ENCODE measurements at regions not wholly inside any gene's neighbourhood (a gene's known extent, or its start where the extent isn't known, plus 50 kb on each side); places are given as distances from the start of the nearest gene placed in this dataset.

- DNase-seq, result no peak
Observed at GRCh38 chr3:137205394-137206045, 247.7 kb downstream of the IL20RB start.

GRCh38 chr3:137207616-137208015, 249.8 kb downstream of the IL20RB start:
- no peak for DNase-seq

GRCh38 chr3:137217733-137218132, 259.9 kb downstream of the IL20RB start:
- no peak for DNase-seq

- no peak for DNase-seq
Observed at GRCh38 chr3:137219801-137220445, 262.1 kb downstream of the IL20RB start.

GRCh38 chr3:137222736-137223225, 265.0 kb downstream of the IL20RB start:
- DNase-seq, result no peak

- no peak for DNase-seq
Observed at GRCh38 chr3:137224464-137224863, 266.7 kb downstream of the IL20RB start.

- DNase-seq, result no peak
Observed at GRCh38 chr3:137242836-137243400, 285.1 kb downstream of the IL20RB start.

- no peak for DNase-seq
Observed at GRCh38 chr3:137246491-137246890, 288.7 kb downstream of the IL20RB start.

GRCh38 chr3:137249311-137249940, 291.6 kb downstream of the IL20RB start:
- DNase-seq, result no peak

GRCh38 chr3:137259089-137259488, 301.3 kb downstream of the IL20RB start:
- DNase-seq, result no peak

GRCh38 chr3:137259701-137260100, 301.9 kb downstream of the IL20RB start:
- no peak for DNase-seq

- no peak for DNase-seq
Observed at GRCh38 chr3:137264071-137264820, 306.5 kb downstream of the IL20RB start.

- no peak for DNase-seq
Observed at GRCh38 chr3:137264843-137265330, 307.1 kb downstream of the IL20RB start.

GRCh38 chr3:137282871-137283270, 325.1 kb downstream of the IL20RB start:
- DNase-seq, result no peak

GRCh38 chr3:137285924-137286323, 328.1 kb downstream of the IL20RB start:
- no peak for DNase-seq

- DNase-seq, result no peak
Observed at GRCh38 chr3:137293086-137293485, 335.3 kb downstream of the IL20RB start.

- DNase-seq, result no peak
Observed at GRCh38 chr3:137294139-137294538, 336.4 kb downstream of the IL20RB start.

- DNase-seq, result no peak
Observed at GRCh38 chr3:137294839-137295238, 337.1 kb downstream of the IL20RB start.

- DNase-seq, result no peak
Observed at GRCh38 chr3:137295336-137295735, 337.6 kb downstream of the IL20RB start.

GRCh38 chr3:137296116-137296515, 338.3 kb downstream of the IL20RB start:
- DNase-seq, result no peak

GRCh38 chr3:137297770-137298169, 340.0 kb downstream of the IL20RB start:
- no peak for DNase-seq

GRCh38 chr3:137300703-137301102, 342.9 kb downstream of the IL20RB start:
- DNase-seq, result no peak

Measured in hematopoietic multipotent progenitor cell treated with erythropoietin and hydrocortisone succinate and interleukin-3 and kit ligand, for 8 days (in vitro differentiated cells).